Left colon (tissue), 2 donors: ENCODE measurements at regions not wholly inside any gene's neighbourhood (a gene's known extent, or its start where the extent isn't known, plus 50 kb on each side); places are given as distances from the start of the nearest gene placed in this dataset.
"Not testable (repeated sequence)": the region's sequence is repeated elsewhere in the genome, so short reads cannot be mapped to it uniquely, and the experiment has no call there.

Experiments
- ATAC-seq: fragments of 200-7000 bp; cut with Tn5 transposase; one replicate; pipeline ENCODE4 v1.9.1; 2020; ENCODE audit warnings: mild to moderate bottlenecking, moderate library complexity
- DNase-seq, 2 donors: peaks; one replicate each; pipeline ENCODE4 v3.0.0-alpha.2; 2020
- intact Hi-C, 2 donors: fragments of 100-400 bp; cut with DNase I in 1 of 2; cut with micrococcal nuclease in 1 of 2; formaldehyde crosslinking; loops; one replicate each; pipeline versions ENCODE4 v1.11.2 to v1.14.0; 2022; cut with DNase I, micrococcal nuclease
- donor health status: DM: no; HTN: no; CAD: no.
- donor health status: DM: yes; HTN: yes; CAD: no.

- intact Hi-C loops = no loop called here
- DNase-seq (no peak), ATAC-seq (no peak)
These were observed 2744.8 kb upstream of the PCDH20 start for GRCh38 chr13:64160479-64160878.

- ATAC-seq (no peak), DNase-seq (no peak)
- intact Hi-C loops = no loop called here
These were observed 2743.3 kb upstream of the PCDH20 start for GRCh38 chr13:64158908-64159307.

DNA sequence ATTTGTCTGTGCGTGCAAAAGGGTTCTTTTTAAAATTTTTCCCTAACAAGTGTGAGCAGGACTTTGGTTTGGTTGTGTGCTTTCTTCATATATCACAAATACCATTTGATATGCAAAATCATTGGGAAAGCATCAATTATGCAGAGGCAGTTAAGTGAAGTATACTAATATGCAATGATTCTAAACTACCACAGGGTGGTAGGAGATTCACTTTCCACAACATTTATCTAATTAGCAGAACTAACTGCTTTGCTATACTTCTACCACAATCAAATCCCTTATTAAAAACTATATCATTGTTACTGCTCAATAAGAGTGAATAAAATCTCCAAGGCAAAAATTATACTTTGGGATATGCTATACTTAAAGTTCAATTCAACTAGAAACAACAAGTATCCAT lies 2738.9 kb upstream of the PCDH20 start:
- intact Hi-C loops = no loop called here
- ATAC-seq = no peak
- no peak for DNase-seq

- no peak for DNase-seq
- intact Hi-C loops = no loop called here
- no peak for ATAC-seq
These were observed 2715.0 kb upstream of the PCDH20 start for GRCh38 chr13:64130600-64130999.

- intact Hi-C loops = no loop called here
- DNase-seq (no peak), ATAC-seq (no peak)
These were observed 2714.5 kb upstream of the PCDH20 start for GRCh38 chr13:64130171-64130570.

DNA sequence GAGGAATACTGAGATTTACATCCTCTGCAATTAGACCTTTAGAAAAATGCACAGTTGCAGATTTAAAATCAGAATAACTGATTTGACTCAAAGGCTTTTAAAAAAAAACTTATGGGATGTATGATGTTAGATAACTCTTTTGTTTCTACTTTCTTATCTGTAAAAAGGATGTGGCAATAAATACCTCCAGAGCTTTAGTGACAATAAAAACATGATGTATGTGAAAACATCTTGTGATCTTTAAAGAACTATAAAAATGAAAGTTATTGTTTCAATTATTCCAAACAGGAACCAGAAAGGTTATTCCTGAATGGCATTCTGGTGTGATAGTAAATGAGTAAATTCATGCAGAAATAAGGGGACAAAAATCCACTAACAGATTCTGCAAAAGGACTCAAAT lies 2712.2 kb upstream of the PCDH20 start:
- intact Hi-C loops = no loop called here
- ATAC-seq (no peak), DNase-seq (no peak)

GRCh38 chr13:64127192-64127591 lies 2711.5 kb upstream of the PCDH20 start:
- ATAC-seq = no peak
- intact Hi-C loops = no loop called here
- DNase-seq = no peak

- intact Hi-C loops, ATAC-seq, DNase-seq: not testable (repeated sequence)
These were observed 2705.5 kb upstream of the PCDH20 start for GRCh38 chr13:64121023-64121709.

- ATAC-seq (no peak), DNase-seq (no peak)
- intact Hi-C loops = no loop called here
These were observed 2684.3 kb upstream of the PCDH20 start for GRCh38 chr13:64099994-64100393.

GRCh38 chr13:64090311-64090710 lies 2674.7 kb upstream of the PCDH20 start:
- intact Hi-C loops = no loop called here
- DNase-seq (no peak), ATAC-seq (no peak)

GRCh38 chr13:64088491-64088890 lies 2672.8 kb upstream of the PCDH20 start:
- DNase-seq = no peak
- intact Hi-C loops = no loop called here
- no peak for ATAC-seq

DNA sequence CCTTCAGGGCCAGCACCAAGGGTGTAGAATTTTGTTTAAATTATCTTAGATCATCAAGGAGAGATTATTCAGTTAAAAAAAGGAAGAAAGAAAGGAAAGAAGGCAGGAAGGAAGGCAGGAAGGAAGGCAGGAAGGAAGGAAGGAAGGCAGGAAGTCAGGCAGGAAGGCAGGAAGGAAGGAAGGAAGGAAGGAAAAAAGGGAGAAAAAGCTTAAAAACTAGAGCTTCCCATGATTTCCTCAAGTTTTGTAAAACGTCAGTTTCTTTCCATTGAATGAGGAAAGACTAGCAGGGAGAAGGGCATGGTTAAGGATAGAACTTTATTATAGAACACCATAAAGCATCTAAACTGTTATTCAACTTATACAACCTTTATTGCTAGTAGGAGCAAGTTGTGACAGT lies 2672.0 kb upstream of the PCDH20 start:
- ATAC-seq (no peak), DNase-seq (no peak)
- intact Hi-C loops = no loop called here

DNA sequence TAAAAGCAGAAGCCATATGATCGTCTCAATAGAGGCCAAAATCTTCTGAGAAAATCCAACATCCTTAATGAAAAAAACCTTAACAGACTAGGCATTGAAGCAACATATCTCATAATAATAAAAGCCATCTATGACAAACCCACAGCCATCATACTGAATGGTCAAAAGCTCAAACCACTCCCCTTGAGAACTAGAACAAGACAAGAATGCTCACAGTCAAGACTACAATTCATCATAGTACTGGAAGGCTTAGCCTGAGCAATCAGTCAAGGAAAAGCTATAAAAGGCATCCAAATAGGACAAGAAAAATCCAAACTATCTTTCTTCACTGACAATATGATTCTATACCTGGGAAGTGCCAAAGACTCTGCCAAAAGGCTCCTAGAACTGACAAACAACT lies 2668.2 kb upstream of the PCDH20 start:
- DNase-seq (no peak), ATAC-seq (no peak)
- intact Hi-C loops = no loop called here

DNA sequence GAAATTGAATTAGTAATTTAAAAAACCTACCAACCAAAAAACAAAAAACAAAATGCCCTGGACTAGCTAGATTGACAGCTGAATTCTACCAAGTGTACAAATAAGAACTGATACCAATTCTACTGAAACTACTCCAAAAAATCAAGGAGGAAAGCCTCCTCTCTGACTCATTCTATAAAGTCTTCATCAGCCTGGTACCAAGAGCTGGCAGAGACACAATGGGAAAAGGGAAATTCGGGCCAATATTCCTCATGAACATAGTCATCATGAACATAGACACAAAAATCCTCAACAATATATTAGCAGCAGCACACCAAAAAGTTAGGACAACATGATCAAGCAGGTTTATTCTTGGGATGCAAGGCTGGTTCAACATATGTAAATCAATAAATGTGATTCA lies 2667.7 kb upstream of the PCDH20 start:
- no peak for DNase-seq
- no peak for ATAC-seq
- intact Hi-C loops = no loop called here

- no peak for ATAC-seq
- no peak for DNase-seq
- intact Hi-C loops = no loop called here
These were observed 2662.9 kb upstream of the PCDH20 start for GRCh38 chr13:64078480-64078936.

DNA sequence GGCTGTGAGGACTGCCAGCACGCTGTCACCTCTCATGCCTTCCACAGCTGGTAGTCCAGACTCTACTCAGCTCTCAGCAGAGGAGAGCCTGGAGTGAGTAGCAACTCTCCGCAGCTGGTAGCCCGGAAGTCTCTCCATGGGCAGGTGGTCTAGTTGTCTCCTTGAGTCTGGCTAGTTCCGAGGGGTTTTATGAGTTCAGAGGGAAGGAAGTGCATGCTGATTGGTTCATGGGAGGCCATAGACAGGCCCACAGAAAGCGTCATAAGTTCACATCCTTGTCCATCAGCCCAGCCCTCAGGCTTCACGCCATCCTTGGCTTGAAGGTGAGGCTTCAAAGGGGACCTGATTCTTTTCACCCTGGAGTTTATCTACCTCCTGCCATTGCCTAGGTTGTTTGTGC lies 2662.4 kb upstream of the PCDH20 start:
- no peak for ATAC-seq

DNA sequence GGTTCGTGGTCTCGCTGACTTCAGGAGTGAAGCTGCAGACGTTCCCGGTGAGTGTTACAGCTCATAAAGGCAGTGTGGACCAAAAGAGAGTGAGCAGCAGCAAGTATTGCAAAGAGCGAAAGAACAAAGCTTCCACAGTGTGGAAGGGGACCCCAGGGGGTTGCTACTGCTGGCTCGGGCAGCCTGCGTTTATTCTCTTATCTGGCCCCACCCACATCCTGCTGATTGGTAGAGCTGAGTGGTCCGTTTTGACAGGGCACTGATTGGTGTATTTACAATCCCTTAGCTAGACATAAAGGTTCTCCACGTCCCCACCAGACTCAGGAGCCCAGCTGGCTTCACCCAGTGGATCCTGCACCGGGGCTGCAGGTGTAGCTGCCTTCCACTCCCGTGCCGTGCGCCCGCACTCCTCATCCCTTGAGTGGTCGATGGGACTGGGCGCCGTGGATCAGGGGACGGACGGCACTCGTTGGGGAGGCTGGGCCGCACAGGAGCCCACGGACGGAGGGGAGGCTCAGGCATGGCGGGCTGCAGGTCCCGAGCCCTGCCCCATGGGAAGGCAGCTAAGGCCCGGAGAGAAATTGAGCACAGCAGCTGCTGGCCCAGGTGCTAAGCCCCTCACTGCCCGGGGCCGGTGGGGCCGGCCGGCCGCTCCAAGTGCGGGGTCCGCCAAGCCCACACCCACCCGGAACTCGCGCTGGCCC lies 2661.6 kb upstream of the PCDH20 start:
- intact Hi-C loops, DNase-seq, ATAC-seq: not testable (repeated sequence)

More for the DNA sequence above, 2662.4 kb upstream of the PCDH20 start:
- no peak for DNase-seq
- intact Hi-C loops = no loop called here

- intact Hi-C loops = no loop called here
- ATAC-seq (no peak), DNase-seq (no peak)
These were observed 2660.1 kb upstream of the PCDH20 start for GRCh38 chr13:64075543-64076271.

- DNase-seq (no peak), ATAC-seq (no peak)
- intact Hi-C loops = no loop called here
These were observed 2659.4 kb upstream of the PCDH20 start for GRCh38 chr13:64074971-64075474.

- ATAC-seq (no peak), DNase-seq (no peak)
These were observed 2657.6 kb upstream of the PCDH20 start for GRCh38 chr13:64073203-64073602.

More at GRCh38 chr13:64073203-64073602, 2657.6 kb upstream of the PCDH20 start:
- intact Hi-C loops = no loop called here
